Stimulated activated memory B cell treated with anti-CD40 and anti-IgM and Interleukin-4, amounts not matched to agents 10 μg/mL and 1 μg/mL and 100 μg/mL, for 72 hours (primary cell): ENCODE measurements at regions not wholly inside any gene's neighbourhood (a gene's known extent, or its start where the extent isn't known, plus 50 kb on each side); places are given as distances from the start of the nearest gene placed in this dataset.
A peak's percentile ranks its signal among the peaks of the same experiment; 100 is the strongest.
"Not testable (repeated sequence)": the region's sequence is repeated elsewhere in the genome, so short reads cannot be mapped to it uniquely, and the experiment has no call there.

Source experiments
- ATAC-seq: fragments of 150-1000 bp; cut with Tn5 transposase; 2 replicates; pipeline ENCODE4 v1.10.0; 2021
- H3K27ac Mint-ChIP-seq: one replicate; pipeline ENCODE4 v1.8.0; 2022; ENCODE audit warnings: mild to moderate bottlenecking, mixed read lengths
- H3K27me3 Mint-ChIP-seq: one replicate; pipeline ENCODE4 v1.8.0; 2022; ENCODE audit warnings: mixed read lengths
- H3K36me3 Mint-ChIP-seq: one replicate; pipeline ENCODE4 v1.8.0; 2022; ENCODE audit warnings: mixed read lengths
- H3K4me1 Mint-ChIP-seq: one replicate; pipeline ENCODE4 v1.8.0; 2022; ENCODE audit warnings: mixed read lengths
- H3K4me3 Mint-ChIP-seq: one replicate; pipeline ENCODE4 v1.8.0; 2022; ENCODE audit warnings: mild to moderate bottlenecking, moderate library complexity, mixed read lengths
- H3K9me3 Mint-ChIP-seq: one replicate; pipeline ENCODE4 v1.8.0; 2022; ENCODE audit warnings: mixed read lengths

DNA sequence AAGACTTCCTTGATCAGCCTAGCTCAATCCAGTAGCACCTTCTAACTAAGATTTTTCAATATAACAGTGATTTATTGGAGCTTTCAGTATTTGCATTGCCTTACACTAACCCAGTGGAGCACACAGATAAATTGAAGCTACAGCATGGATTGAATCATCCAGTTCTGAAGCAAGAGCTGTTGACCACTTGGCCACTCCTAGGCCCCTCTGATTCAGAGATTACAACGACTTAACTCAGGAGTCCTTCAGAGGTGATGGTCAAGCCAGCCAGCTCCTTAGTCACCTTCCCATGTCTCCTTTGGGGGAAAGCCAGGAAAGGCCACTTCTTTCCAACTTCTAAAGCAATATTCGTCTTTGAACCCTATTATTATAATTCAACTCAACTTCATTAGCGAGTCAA is 151.8 kb downstream of the TENT5C start:
- H3K27me3 Mint-ChIP-seq = peaks cover 13% of the 10 kb centered on the region
- ATAC-seq = no peak
- no peaks in the 10 kb centered on the region for H3K36me3 Mint-ChIP-seq
- H3K4me3 Mint-ChIP-seq = no peak overlapping the region
- no peak overlapping the region for H3K27ac Mint-ChIP-seq
- no peaks in the 10 kb centered on the region for H3K9me3 Mint-ChIP-seq
- peaks cover 11% of the 10 kb centered on the region for H3K4me1 Mint-ChIP-seq

DNA sequence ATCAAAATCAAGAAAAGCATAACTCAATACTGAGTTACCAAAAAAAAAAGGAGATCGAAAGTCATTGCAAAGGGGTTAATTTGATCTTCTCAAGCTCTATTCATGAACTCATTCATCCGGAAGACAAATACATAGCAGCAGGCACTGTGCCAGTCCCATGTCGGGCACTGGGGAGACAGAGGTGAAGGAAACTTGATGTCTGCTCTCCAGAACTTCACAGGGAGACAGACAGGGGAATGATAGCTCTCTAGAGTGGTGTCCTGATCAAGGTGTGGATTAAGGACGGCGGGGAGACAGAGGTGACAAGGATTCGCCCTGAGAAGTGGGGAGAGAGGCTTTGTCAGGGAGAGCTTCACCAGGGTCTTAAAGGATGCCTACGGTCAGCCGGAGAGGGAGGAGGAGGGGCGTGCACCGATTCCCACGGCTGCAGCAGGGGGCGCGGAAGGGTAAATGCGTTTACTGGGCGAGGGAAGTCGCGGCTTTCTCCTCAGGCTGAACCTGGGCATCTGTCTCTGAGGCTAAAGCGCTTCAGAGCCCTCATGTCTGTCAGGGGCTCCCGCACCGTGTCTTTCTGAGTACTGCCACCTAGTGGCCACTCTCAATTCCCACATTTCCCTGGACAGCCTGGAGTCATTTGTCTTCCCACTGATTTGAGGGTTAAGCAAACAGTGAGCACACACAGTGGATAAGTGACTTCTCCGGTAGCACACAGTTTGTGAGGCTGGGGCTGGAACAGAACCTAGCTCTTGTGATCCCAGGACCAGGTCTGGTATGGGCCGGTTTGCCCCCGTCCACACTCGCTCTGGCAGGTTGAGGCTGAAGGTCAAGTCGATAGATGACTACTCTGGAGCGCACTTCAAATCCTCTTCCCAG is 152.8 kb downstream of the TENT5C start:
- Mint-ChIP-seq H3K27me3 (peaks cover 13% of the 10 kb centered on the region), H3K9me3 (no peaks in the 10 kb centered on the region), H3K4me1 (peaks cover 11% of the 10 kb centered on the region), H3K27ac (peak overlapping the region; percentile 17), H3K36me3 (no peaks in the 10 kb centered on the region), H3K4me3 (peak overlapping the region; percentile 75)
- ATAC-seq = peak; percentile 88

DNA sequence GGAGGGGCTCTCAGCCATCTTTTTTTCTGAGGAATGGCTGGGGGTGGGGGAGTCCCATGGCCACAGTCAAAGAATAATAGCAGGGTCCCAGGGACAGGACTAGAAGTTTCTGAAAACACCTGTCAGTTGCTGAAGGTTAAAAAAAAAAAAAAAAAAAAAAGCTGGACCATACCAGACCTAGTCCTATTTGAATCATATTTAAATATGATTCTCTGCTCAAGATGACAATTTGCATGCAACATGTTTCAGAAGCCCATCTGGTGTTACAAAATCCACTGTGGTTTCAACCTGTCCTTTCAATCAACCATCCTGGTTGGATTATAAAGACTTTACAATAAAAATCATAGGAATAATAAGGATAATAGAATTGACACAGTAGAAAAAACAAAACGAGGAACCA is 153.7 kb downstream of the TENT5C start:
- Mint-ChIP-seq H3K36me3 (no peaks in the 10 kb centered on the region), H3K4me1 (peaks cover 11% of the 10 kb centered on the region), H3K27me3 (peaks cover 13% of the 10 kb centered on the region), H3K27ac (no peak overlapping the region), H3K9me3 (peaks cover 2% of the 10 kb centered on the region), H3K4me3 (no peak overlapping the region)
- no peak for ATAC-seq

DNA sequence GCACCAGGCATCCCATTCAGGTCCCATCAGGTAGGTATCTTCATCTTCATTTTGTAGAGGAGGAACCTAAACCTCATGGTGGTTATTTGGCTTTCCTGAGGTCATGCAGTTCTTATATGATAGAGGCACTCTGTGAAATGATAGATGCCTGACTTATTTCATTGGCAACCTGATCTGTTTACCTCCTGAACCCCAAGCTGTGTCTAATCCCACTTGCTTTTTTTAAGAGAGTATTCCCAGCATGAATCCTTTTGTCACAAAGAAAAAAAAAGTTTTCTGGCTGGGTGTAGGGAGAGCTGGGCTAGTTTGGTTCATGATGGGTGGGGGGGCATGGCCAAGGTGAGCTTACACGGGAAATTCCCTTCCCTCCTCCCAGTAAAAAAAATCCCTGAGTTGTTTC is 154.2 kb downstream of the TENT5C start:
- Mint-ChIP-seq H3K27me3 (peaks cover 13% of the 10 kb centered on the region), H3K27ac (no peak overlapping the region), H3K36me3 (no peaks in the 10 kb centered on the region), H3K4me3 (no peak overlapping the region), H3K9me3 (peaks cover 2% of the 10 kb centered on the region), H3K4me1 (peaks cover 11% of the 10 kb centered on the region)
- no peak for ATAC-seq

DNA sequence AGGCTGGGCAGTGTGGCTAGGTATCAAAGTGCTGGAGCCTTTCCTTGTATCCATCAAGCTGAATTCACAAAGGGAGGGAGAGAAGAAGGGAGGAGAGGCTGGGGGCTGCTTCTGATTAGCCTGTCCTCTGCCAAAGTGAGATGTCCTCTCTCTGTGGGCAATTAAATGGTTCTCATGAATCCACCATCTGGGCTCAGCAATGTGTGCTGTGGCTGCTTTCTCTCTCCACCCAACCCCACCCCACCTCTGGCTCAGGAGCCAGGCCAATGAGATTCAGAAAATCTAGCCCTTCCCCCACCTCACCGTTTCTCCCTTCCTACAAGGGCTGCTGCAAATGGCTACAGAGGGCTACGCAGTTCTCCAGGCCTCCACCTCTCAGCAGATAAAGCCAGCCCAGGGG is 154.6 kb downstream of the TENT5C start:
- H3K4me3 Mint-ChIP-seq = no peak overlapping the region
- H3K36me3 Mint-ChIP-seq = no peaks in the 10 kb centered on the region
- H3K27ac Mint-ChIP-seq = no peak overlapping the region
- peaks cover 2% of the 10 kb centered on the region for H3K9me3 Mint-ChIP-seq
- peaks cover 13% of the 10 kb centered on the region for H3K27me3 Mint-ChIP-seq
- H3K4me1 Mint-ChIP-seq = peaks cover 11% of the 10 kb centered on the region
- ATAC-seq = no peak

DNA sequence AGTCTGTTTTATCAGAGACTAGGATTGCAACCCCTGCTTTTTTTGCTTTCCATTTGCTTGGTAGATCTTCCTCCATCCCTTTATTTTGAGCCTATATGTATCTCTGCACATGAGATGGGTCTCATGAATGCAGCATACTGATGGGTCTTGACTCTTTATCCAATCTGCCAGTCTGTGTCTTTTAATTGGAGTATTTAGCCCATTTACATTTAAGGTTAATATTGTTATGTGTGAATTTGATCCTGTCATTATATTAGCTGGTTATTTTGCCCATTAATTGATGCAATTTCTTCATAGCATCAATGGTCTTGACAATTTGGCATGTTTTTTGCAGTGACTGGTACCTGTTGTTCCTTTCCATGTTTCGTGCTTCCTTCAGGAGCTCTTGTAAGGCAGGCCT is 161.7 kb downstream of the GDAP2 start:
- peaks cover 48% of the 10 kb centered on the region for H3K27me3 Mint-ChIP-seq
- H3K27ac Mint-ChIP-seq, H3K4me3 Mint-ChIP-seq, H3K4me1 Mint-ChIP-seq, ATAC-seq: not testable (repeated sequence)
- H3K9me3 Mint-ChIP-seq = peaks cover 32% of the 10 kb centered on the region
- peaks cover 28% of the 10 kb centered on the region for H3K36me3 Mint-ChIP-seq

DNA sequence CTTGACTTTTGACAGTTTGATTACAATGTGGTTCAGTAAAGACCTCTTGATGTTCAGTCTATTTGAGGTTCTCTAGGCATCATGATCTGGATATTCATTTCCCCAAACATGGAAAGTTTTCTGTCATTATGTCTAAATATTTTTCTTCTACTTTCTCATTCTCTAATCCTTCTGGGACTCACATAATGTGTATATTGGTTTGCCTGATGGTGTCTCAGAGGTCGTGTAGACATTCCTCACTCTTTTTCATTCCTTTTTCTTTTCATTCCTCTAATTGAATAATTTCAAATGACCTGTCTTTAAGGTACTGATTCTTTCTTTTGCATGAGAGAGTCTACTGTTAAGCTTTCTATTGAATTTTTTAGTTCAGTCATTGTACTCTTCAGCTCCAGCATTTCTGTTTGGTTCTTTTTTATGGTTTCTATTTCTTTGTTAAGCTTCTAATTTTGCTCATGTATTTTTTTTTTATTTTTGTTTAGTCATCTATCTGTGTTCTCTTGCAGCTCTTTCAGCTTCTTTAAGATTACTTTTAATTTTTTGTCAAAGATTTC is 158.4 kb downstream of the GDAP2 start:
- ATAC-seq = no peak
- no peaks in the 10 kb centered on the region for H3K4me1 Mint-ChIP-seq
- peaks cover 28% of the 10 kb centered on the region for H3K36me3 Mint-ChIP-seq
- peaks cover 32% of the 10 kb centered on the region for H3K9me3 Mint-ChIP-seq
- no peak overlapping the region for H3K27ac Mint-ChIP-seq
- peaks cover 45% of the 10 kb centered on the region for H3K27me3 Mint-ChIP-seq
- H3K4me3 Mint-ChIP-seq = no peak overlapping the region

DNA sequence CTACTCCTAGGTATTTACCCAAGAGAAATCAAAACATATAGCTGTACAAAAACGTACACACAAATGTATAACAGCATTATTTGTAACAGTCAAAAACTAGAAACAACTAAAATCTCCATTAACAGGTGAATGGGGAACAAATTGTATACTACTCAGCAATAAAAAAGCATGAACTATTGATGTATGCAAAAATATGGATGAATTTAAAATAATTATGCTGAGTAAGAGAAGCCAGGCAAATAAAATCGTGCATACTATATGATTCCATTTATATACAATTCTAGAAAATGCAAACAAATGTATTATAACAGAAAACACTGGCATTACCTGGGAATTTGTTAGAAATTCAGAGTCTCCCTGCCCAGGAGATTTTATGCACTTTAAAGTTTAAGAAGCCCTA is 150.1 kb downstream of the GDAP2 start:
- H3K27me3 Mint-ChIP-seq = peaks cover 19% of the 10 kb centered on the region
- no peak overlapping the region for H3K4me3 Mint-ChIP-seq
- ATAC-seq = no peak
- H3K36me3 Mint-ChIP-seq = no peaks in the 10 kb centered on the region
- no peak overlapping the region for H3K27ac Mint-ChIP-seq
- peaks cover under 1% of the 10 kb centered on the region for H3K4me1 Mint-ChIP-seq
- H3K9me3 Mint-ChIP-seq = no peaks in the 10 kb centered on the region

DNA sequence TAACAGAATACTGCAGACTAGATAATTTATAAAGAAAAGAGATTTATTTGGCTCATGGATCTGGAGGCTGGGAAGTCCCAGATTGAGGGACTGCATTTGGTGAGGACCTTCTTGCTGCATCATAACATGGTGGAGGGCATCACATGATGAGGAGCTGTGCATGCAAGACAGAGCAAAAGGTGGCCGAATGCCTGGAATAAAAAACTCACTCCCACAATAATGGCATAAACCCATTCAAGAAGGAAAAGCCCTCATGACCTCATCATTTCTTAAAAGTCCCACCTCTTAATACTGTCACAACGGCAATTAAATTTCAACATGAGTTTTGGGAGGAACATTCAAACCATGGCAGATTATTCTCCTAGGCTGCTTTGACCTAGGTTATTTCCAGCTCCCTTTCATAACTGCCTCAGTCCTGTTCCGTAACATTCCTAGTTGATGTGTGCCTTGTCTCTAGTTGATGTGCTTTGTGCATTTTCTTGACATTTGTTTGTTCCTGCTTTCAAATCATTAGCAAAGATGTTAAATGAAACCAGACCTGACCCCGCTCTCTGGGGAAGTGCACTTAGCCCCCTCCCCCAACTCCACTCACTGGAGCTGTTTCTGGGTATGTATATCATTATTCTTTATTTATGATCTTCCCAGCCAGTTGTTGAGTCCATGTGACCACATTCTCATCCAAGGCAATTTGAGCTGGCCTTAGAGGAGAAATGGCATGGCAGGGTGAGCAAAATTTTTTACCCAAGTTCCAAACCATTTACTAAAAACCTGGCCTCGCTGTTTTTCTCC is 148.5 kb downstream of the GDAP2 start:
- Mint-ChIP-seq H3K27ac (no peak overlapping the region), H3K27me3 (peaks cover 19% of the 10 kb centered on the region), H3K4me1 (peaks cover 7% of the 10 kb centered on the region), H3K9me3 (peaks cover 3% of the 10 kb centered on the region), H3K4me3 (no peak overlapping the region), H3K36me3 (no peaks in the 10 kb centered on the region)
- ATAC-seq = no peak

DNA sequence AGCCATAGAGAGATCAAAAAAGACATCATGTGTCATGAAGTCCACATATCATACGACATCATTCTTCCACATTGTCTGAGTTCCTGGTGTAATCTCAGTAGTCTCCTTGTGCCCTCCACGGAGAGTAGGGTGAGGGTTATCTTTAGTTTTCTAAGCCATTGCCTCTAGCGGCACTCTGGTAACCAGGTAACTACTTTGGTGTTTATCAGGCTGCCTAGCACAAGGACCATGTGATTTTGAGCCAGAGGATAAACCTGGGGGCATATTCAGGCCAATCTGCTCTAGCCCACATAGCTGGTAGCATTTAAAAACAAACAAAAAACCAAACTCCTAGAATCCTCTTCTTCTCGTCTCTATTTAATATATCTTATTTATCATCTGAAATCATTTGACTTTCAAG is 147.4 kb downstream of the GDAP2 start:
- no peak overlapping the region for H3K4me3 Mint-ChIP-seq
- peaks cover 3% of the 10 kb centered on the region for H3K9me3 Mint-ChIP-seq
- ATAC-seq = no peak
- no peak overlapping the region for H3K27ac Mint-ChIP-seq
- peaks cover 7% of the 10 kb centered on the region for H3K4me1 Mint-ChIP-seq
- H3K27me3 Mint-ChIP-seq = peaks cover 19% of the 10 kb centered on the region
- H3K36me3 Mint-ChIP-seq = no peaks in the 10 kb centered on the region

DNA sequence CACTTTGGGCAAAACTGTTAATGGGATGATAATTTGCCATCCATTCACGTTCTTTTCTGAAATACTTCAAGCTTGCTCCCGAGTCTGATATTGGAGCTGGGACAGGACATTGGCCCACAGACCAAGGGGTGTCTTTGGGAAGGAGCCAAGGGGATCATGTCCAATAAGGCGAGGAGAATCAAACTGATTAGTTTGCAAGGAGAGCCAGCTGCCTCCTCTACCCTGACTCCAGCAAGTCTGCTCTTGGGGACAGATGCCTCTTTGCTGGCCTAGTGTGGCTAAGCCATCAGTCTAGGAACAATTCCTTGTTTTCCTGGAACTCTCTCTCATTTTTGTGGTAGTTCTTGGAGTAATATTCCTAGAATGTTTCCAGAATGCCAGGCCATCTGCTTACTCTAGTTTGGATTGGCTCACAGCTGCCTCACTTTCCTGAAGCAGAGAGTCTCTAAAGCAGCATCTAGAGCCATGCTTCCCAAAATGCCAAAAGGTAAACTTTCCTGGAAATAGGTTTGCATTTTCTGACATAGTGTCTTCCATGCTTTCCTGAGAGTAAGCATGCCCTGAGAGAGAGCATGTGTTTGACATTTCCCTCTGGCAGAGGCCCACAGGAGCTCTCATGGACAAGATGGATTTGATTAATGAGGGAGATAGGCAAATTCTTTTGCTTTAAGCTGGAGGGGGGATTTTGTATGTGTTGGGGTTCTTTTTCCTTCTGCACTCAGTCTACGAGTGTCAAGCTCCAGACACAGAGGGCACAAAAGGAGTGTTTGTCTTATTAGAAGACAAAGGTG is 145.6 kb downstream of the GDAP2 start:
- Mint-ChIP-seq H3K4me1 (peaks cover 7% of the 10 kb centered on the region), H3K27ac (no peak overlapping the region), H3K36me3 (no peaks in the 10 kb centered on the region), H3K4me3 (no peak overlapping the region), H3K27me3 (peaks cover 19% of the 10 kb centered on the region), H3K9me3 (peaks cover 3% of the 10 kb centered on the region)
- no peak for ATAC-seq

DNA sequence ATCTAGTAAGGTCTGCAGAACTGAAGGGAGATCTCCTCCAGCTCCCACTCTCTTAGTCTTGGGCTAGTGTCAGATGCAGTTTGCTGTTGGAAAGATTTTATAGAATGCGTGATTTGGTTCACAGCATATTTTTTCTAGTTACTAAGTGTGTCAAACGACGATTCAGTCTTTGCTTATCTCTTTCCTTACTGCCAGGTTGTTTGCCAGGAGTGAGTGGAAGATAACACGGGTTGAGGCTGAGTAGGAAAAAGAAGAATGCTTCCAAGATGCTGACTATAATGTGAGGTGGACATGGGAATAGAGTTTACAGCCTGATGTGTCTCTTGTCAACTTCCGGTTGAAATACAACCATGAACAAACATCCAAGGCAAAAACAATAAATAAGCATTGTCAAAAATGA is 141.4 kb downstream of the GDAP2 start:
- Mint-ChIP-seq H3K27me3 (no peaks in the 10 kb centered on the region), H3K27ac (no peak overlapping the region), H3K4me1 (peaks cover 7% of the 10 kb centered on the region), H3K36me3 (peaks cover 6% of the 10 kb centered on the region), H3K4me3 (no peak overlapping the region), H3K9me3 (peaks cover 3% of the 10 kb centered on the region)
- ATAC-seq = no peak

DNA sequence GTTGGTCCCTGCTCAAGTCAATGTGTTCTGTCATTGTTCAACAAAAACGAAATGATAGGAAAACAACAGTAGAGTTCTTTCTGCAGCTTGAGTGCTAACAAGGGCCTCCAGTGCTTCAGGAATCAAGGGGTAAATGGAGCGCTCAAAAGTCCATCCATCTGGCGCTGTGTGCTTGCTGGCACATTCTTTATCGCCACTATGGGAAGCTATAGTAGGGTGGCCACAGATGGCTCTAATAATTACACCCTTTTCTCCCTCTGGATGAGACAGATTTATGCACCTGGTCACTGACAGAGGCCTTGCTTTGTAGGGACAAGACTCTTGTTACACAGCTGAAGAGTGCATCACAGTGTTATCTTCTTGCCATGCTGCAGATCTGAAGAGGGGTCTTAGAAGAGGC is 136.0 kb downstream of the GDAP2 start:
- H3K27me3 Mint-ChIP-seq = no peaks in the 10 kb centered on the region
- H3K36me3 Mint-ChIP-seq = peaks cover 6% of the 10 kb centered on the region
- no peak overlapping the region for H3K27ac Mint-ChIP-seq
- no peak for ATAC-seq
- H3K9me3 Mint-ChIP-seq = no peaks in the 10 kb centered on the region
- no peaks in the 10 kb centered on the region for H3K4me1 Mint-ChIP-seq
- no peak overlapping the region for H3K4me3 Mint-ChIP-seq

DNA sequence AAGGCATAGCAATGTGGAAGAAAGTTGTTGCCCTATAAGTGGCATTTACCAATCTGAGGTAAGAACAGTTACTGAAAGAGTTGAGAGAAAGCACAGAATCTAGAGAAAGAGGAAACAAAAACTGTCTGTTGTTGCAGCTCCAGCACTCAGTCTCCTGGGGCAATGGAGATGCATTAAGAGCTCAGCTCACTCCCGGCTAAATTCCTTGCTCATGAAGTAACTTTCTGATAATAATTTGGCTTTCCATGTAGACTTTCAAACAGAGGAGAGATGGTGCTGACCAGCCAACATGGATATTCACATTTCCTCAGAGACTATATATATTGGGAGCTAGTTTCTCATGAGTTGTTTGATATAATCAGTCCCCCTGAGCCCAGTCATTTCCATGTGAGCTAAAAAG is 135.3 kb downstream of the GDAP2 start:
- H3K4me3 Mint-ChIP-seq = no peak overlapping the region
- H3K4me1 Mint-ChIP-seq = no peaks in the 10 kb centered on the region
- H3K9me3 Mint-ChIP-seq = no peaks in the 10 kb centered on the region
- ATAC-seq = no peak
- peaks cover 6% of the 10 kb centered on the region for H3K36me3 Mint-ChIP-seq
- peaks cover 5% of the 10 kb centered on the region for H3K27me3 Mint-ChIP-seq
- no peak overlapping the region for H3K27ac Mint-ChIP-seq

DNA sequence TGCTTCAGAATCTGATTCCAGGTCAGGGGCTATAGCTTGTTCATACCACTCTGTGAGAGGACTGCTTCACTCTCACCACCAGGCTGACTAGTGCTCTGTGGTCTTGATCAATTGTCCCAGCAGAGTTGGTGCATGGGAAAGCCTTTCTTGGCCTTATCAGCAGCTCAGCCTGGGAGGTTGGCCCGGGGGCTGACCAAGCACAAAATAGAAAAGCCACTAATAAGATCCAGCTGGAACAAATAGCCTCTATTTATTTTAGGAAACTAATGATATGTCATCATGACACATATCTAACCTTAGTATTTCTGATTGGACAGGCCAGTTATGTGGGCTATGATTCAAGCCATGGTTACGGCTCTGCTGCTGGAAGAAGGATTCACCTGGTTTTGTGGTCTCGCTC is 134.2 kb downstream of the GDAP2 start:
- Mint-ChIP-seq H3K27ac (no peak overlapping the region), H3K4me1 (no peaks in the 10 kb centered on the region), H3K27me3 (peaks cover 13% of the 10 kb centered on the region), H3K4me3 (no peak overlapping the region), H3K36me3 (peaks cover 6% of the 10 kb centered on the region), H3K9me3 (no peaks in the 10 kb centered on the region)
- no peak for ATAC-seq
